NOMO-1 treated with DMSO at 0.1 percent for 48 hours (cell line): ENCODE measurements at regions not wholly inside any gene's neighbourhood (a gene's known extent, or its start where the extent isn't known, plus 50 kb on each side); places are given as distances from the start of the nearest gene placed in this dataset.

Source experiments
- DNase-seq: peaks from one replicate; lab custom pipeline; 2025; ENCODE audit not compliant: unreplicated experiment; lab: John Stamatoyannopoulos, UW

- no peak for DNase-seq
Measured at GRCh38 chr1:5640845-5641244, 351.4 kb downstream of the NPHP4 start.

GRCh38 chr1:5639106-5639722, 353.0 kb downstream of the NPHP4 start:
- no peak for DNase-seq

GRCh38 chr1:5638582-5638981, 353.6 kb downstream of the NPHP4 start:
- DNase-seq: no peak

GRCh38 chr1:5637171-5637570, 355.1 kb downstream of the NPHP4 start:
- DNase-seq: no peak

DNA sequence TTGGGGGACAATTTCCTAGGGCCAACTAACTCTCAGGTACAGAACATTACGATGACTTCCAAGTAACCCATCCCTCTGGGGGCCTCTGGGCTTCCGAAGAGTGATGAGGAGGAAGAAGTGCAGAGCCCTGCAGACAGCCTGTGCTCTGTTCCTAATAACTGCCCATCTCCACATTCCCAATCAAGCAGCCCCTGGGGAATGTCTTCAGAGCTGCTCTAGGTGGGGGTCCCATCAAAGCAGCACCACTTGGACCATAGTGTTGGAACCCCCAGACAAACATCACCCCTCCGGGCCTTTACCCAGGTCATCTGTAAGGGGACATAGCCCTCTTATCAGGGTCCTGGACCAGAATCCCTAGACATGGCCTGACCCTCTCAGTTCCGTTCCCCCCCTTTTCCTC, 357.3 kb downstream of the NPHP4 start:
- no peak for DNase-seq

GRCh38 chr1:5632814-5633213, 359.4 kb downstream of the NPHP4 start:
- no peak for DNase-seq

DNA sequence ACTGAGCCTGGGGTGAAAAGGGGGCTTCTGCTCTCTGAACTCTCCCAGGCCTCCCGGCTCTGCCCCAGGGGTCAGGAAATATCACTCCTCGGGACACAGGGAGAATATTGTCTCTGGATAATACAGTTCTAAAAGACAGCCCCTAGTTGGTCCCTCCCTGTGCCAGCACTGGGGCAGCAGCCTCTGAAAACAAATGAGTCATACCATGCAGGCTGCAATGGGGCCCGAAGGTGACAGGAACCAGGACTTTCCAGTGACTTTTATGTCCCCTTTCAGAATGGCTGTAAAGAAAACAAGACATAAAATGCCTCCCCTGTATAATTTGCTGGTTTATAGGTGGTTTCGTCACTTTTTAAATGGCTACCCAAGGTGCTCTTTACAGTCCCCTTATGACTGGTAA, 360.0 kb downstream of the NPHP4 start:
- no peak for DNase-seq

GRCh38 chr1:5628416-5628815, 363.8 kb downstream of the NPHP4 start:
- DNase-seq: no peak

GRCh38 chr1:5623399-5623798, 368.8 kb downstream of the NPHP4 start:
- no peak for DNase-seq

GRCh38 chr1:5622412-5622811, 369.8 kb downstream of the NPHP4 start:
- no peak for DNase-seq

GRCh38 chr1:5621692-5622091, 370.5 kb downstream of the NPHP4 start:
- DNase-seq: no peak

- DNase-seq: no peak
Measured at GRCh38 chr1:5620997-5621396, 371.2 kb downstream of the NPHP4 start.

- DNase-seq: no peak
Measured at GRCh38 chr1:5620418-5620817, 371.8 kb downstream of the NPHP4 start.

DNA sequence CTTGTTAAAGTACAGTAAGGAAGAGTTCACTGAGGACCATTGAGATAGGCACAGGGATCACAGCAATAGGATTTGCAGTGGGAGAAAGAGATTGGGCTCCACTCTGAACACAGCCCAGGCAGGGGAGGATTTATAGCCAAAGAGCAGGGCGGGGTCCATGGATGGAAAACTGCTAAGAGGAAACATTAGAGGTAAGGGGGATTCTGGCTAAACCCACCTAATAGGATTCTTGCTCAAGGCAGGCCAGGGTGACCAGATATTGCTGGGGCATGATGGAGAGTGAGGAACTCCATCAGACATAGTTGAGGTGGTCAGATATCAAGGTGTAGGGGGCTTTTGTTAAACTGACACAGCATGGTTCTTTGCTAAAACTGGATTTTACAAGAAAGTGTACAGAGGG, 372.8 kb downstream of the NPHP4 start:
- DNase-seq: no peak

GRCh38 chr1:5617546-5617945, 374.7 kb downstream of the NPHP4 start:
- no peak for DNase-seq

- no peak for DNase-seq
Measured at GRCh38 chr1:5617179-5617520, 375.1 kb downstream of the NPHP4 start.

- no peak for DNase-seq
Measured at GRCh38 chr1:5616366-5617178, 375.7 kb downstream of the NPHP4 start.

- DNase-seq: no peak
Measured at GRCh38 chr1:5615076-5615475, 377.1 kb downstream of the NPHP4 start.

DNA sequence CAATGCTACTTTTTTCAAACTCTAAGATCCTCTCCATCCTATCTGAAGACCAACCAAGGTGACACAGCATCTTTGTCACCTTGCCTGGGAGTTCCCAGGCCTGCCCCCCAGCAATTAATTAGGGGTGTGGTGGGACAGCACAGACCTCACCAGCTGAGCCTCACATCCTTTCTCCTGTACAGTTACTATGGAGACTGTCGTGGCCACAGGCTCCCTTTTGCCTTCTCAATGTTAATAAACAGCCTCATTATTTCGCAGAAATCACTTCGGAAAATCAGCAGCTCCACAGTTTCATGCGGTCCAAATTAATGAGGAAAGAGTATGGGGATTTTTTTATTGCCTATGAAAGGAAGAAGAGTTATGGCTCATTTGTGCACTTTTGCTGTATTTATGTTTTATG, 378.3 kb downstream of the NPHP4 start:
- no peak for DNase-seq

DNA sequence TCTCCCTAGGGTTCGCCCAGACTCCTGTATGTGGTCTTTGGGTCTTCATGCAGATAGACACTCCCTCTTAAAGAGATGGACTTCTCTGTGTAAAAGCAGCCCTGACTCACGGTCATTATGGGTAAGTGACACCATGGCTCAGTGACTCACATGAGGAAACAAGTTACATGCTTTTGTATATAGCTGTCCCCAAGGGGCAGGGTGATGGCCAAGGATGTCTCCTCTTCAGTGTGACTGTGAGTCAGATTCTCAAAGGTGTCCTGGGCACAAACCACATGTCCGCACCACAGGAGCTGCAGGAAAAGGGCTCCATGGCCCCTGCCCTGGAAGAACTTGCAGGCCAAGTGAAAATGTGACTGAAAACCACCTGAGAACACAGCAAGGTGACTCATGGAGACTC, 380.4 kb downstream of the NPHP4 start:
- DNase-seq: no peak

- no peak for DNase-seq
Measured at GRCh38 chr1:5611431-5611830, 380.8 kb downstream of the NPHP4 start.

GRCh38 chr1:5610432-5610831, 381.8 kb downstream of the NPHP4 start:
- DNase-seq: no peak
